GM18873 (cell line): ENCODE measurements at regions not wholly inside any gene's neighbourhood (a gene's known extent, or its start where the extent isn't known, plus 50 kb on each side); places are given as distances from the start of the nearest gene placed in this dataset.
"Not testable (repeated sequence)": the region's sequence is repeated elsewhere in the genome, so short reads cannot be mapped to it uniquely, and the experiment has no call there.

Source experiments
- ATAC-seq: cut with Tn5 transposase; IDR thresholded peaks from one replicate; pipeline ENCODE4 v1.9.1; 2021; ENCODE audit warnings: mild to moderate bottlenecking, moderate library complexity, moderate number of reproducible peaks; ENCODE audit not compliant: unreplicated experiment, low FRiP score

GRCh38 chr7:86212976-86213375 is 430.7 kb upstream of the GRM3 start:
- no peak for ATAC-seq

GRCh38 chr7:86209036-86209435 is 434.7 kb upstream of the GRM3 start:
- ATAC-seq, result no peak

GRCh38 chr7:86207740-86208139 is 436.0 kb upstream of the GRM3 start:
- no peak for ATAC-seq

- no peak for ATAC-seq
These were observed 440.9 kb upstream of the GRM3 start for GRCh38 chr7:86202833-86203232.

GRCh38 chr7:86201767-86202166 is 441.9 kb upstream of the GRM3 start:
- no peak for ATAC-seq

- no peak for ATAC-seq
These were observed 443.7 kb upstream of the GRM3 start for GRCh38 chr7:86199881-86200614.

GRCh38 chr7:86190351-86190750 is 453.4 kb upstream of the GRM3 start:
- no peak for ATAC-seq

- ATAC-seq, result no peak
These were observed 462.2 kb upstream of the GRM3 start for GRCh38 chr7:86181474-86181873.

- no peak for ATAC-seq
These were observed 478.9 kb upstream of the GRM3 start for GRCh38 chr7:86164827-86165226.

GRCh38 chr7:86158111-86158510 is 485.6 kb upstream of the GRM3 start:
- no peak for ATAC-seq

- ATAC-seq, result no peak
These were observed 488.1 kb upstream of the GRM3 start for GRCh38 chr7:86155623-86156022.

- ATAC-seq, result no peak
These were observed 490.8 kb upstream of the GRM3 start for GRCh38 chr7:86152926-86153325.

- no peak for ATAC-seq
These were observed 494.6 kb upstream of the GRM3 start for GRCh38 chr7:86149024-86149665.

- no peak for ATAC-seq
These were observed 495.2 kb upstream of the GRM3 start for GRCh38 chr7:86148501-86148900.

GRCh38 chr7:86137343-86137742 is 506.4 kb upstream of the GRM3 start:
- no peak for ATAC-seq

GRCh38 chr7:86130268-86130667 is 513.4 kb upstream of the GRM3 start:
- ATAC-seq, result no peak

- no peak for ATAC-seq
These were observed 520.2 kb upstream of the GRM3 start for GRCh38 chr7:86123476-86123875.

GRCh38 chr7:86094166-86094669 is 549.5 kb upstream of the GRM3 start:
- no peak for ATAC-seq

GRCh38 chr7:86091369-86091768 is 552.3 kb upstream of the GRM3 start:
- ATAC-seq, result no peak

GRCh38 chr7:86089455-86089854 is 554.3 kb upstream of the GRM3 start:
- no peak for ATAC-seq

- not testable (repeated sequence) for ATAC-seq
These were observed 579.1 kb upstream of the GRM3 start for GRCh38 chr7:86064572-86064971.

GRCh38 chr7:86058649-86059048 is 585.1 kb upstream of the GRM3 start:
- ATAC-seq, result no peak
